ENCODE measurements at regions not wholly inside any gene's neighbourhood (a gene's known extent, or its start where the extent isn't known, plus 50 kb on each side); places are given as distances from the start of the nearest gene placed in this dataset.
"Not testable (repeated sequence)": the region's sequence is repeated elsewhere in the genome, so short reads cannot be mapped to it uniquely, and the experiment has no call there.

DNA sequence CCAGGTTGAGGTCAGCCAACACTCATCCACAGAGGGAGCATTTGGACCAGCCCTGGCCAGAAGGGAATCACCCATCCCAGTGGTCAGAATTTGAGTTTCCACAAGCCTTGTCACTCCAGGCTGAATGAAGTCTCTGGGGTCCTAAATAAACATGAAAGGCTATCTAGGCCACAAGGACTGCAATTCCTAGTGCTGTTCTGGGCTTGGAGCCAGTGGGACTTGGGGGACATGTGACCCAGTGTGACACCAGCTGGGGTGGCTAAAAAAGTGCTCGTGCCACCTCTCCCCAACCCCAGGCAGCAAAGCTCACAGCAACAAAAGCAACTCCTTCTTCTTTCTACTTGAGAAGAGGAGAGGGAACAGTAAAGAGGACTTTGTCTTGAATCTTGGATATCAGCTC, 91.7 kb downstream of the MDH1 start:
- no peak for DNase-seq (ENCODE audit: low read depth)
- in situ Hi-C loops (cut with HindIII; ENCODE audit: low pct_unique_long_range_greater_than_20kb, low sequenced_read_pairs), result no loop called here

DNA sequence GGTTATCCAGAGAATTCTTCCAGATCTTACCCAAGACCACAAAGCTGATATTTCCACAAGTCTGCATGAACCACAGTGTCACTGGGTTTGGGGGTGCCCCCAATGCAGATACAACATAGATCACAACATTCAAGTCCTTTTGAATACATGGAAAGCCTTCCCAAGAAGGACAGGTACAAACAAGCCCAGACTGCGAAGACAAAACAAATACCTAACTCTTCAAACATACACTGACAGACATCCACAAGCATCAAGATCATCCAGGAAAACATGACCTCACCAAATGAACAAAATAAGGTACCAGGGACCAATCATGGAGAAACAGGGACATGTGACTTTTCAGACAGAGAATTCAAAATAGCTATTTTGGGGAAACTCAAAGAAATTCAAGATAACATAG, 93.1 kb downstream of the MDH1 start:
- no peak for DNase-seq (ENCODE audit: low read depth)
- in situ Hi-C loops (cut with HindIII; ENCODE audit: low pct_unique_long_range_greater_than_20kb, low sequenced_read_pairs), result no loop called here

GRCh38 chr2:63692002-63692606, 103.3 kb downstream of the MDH1 start:
- DNase-seq (ENCODE audit: low read depth), result peak; percentile 31
- in situ Hi-C loops (cut with HindIII; ENCODE audit: low pct_unique_long_range_greater_than_20kb, low sequenced_read_pairs), result no loop called here

GRCh38 chr2:63695583-63695982, 106.8 kb downstream of the MDH1 start:
- in situ Hi-C loops (cut with HindIII; ENCODE audit: low pct_unique_long_range_greater_than_20kb, low sequenced_read_pairs), result no loop called here
- no peak for DNase-seq (ENCODE audit: low read depth)

- DNase-seq (ENCODE audit: low read depth), result no peak
- in situ Hi-C loops (cut with HindIII; ENCODE audit: low pct_unique_long_range_greater_than_20kb, low sequenced_read_pairs), result no loop called here
Observed at GRCh38 chr2:63696496-63696895, 107.7 kb downstream of the MDH1 start.

DNA sequence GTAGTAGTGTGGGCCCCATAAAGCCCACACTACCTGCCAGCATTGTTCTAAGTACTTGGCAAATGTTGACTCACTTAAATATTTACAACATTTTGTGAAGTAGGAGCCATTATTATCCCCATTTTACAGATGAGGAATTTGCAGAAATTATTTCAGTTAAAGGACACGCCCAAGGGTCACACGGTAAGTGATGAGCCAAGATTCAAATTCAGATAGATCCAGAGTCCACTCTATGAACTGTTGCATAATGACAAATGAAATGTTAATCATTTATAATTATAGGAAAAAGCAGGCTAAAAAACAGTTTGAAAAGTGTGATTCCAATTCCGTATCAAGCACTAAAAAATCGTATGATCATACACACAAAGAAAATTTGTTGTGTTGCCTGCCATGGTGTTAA, 108.4 kb downstream of the MDH1 start:
- in situ Hi-C loops (cut with HindIII; ENCODE audit: low pct_unique_long_range_greater_than_20kb, low sequenced_read_pairs), result no loop called here
- DNase-seq (ENCODE audit: low read depth), result no peak

- in situ Hi-C loops (cut with HindIII; ENCODE audit: low pct_unique_long_range_greater_than_20kb, low sequenced_read_pairs), result no loop called here
- peak; percentile 67 for DNase-seq (ENCODE audit: low read depth)
Observed at GRCh38 chr2:63698786-63699548, 110.2 kb downstream of the MDH1 start.

DNA sequence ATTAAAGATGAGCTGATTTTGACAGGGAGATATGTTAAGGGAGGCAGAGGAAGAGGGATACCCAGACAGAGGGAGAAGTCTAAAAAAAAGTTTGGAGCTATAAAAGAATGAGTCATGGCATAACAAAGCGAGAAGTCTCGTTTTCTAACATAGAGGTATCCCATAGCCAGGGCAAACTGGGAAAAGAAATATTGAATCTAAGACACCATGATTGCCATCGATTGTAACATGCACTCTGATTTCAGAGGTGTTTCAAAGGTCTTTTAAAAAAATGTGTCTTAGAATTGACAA, 110.7 kb downstream of the MDH1 start:
- in situ Hi-C loops (cut with HindIII; ENCODE audit: low pct_unique_long_range_greater_than_20kb, low sequenced_read_pairs), result no loop called here
- no peak for DNase-seq (ENCODE audit: low read depth)

GRCh38 chr2:63700271-63700670, 111.5 kb downstream of the MDH1 start:
- in situ Hi-C loops (cut with HindIII; ENCODE audit: low pct_unique_long_range_greater_than_20kb, low sequenced_read_pairs), result no loop called here
- DNase-seq (ENCODE audit: low read depth), result no peak

- no peak for DNase-seq (ENCODE audit: low read depth)
- in situ Hi-C loops (cut with HindIII; ENCODE audit: low pct_unique_long_range_greater_than_20kb, low sequenced_read_pairs), result no loop called here
Observed at GRCh38 chr2:63701406-63701805, 112.6 kb downstream of the MDH1 start.

DNA sequence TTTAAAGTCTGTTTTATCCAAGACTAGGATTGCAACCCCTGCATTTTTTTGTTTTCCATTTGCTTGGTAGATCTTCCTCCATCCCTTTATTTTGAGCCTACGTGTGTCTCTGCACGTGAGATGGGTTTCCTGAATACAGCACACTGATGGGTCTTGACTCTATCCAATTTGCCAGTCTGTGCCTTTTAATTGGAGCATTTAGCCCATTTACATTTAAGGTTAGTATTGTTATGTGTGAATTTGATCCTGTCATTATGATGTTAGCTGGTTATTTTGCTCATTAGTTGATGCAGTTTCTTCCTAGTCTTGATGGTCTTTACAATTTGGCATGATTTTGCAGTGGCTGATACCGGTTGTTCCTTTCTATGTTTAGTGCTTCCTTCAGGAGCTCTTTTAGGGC, 117.3 kb downstream of the MDH1 start:
- in situ Hi-C loops (cut with HindIII; ENCODE audit: low pct_unique_long_range_greater_than_20kb, low sequenced_read_pairs); DNase-seq (ENCODE audit: low read depth): not testable (repeated sequence)

DNA sequence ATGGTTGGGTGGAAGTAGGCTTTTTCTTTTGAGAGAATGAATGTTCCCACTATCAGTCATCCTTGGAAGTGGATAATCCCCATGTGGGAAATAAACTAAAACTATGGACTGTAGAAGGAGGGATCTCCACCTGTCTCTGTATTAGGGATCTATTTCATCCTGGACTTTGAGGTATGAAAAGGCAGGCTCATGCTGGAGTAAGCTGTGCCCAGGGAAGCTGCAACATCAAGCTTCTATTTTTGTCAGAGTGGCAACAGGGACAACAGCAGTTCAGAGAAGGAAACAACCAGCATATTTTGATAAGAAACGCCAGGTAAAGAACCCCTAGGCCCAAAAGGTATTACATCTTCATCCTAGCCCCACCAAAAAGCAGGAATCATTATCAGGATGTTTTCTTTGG, 122.0 kb downstream of the MDH1 start:
- no peak for DNase-seq (ENCODE audit: low read depth)
- in situ Hi-C loops (cut with HindIII; ENCODE audit: low pct_unique_long_range_greater_than_20kb, low sequenced_read_pairs), result no loop called here

DNA sequence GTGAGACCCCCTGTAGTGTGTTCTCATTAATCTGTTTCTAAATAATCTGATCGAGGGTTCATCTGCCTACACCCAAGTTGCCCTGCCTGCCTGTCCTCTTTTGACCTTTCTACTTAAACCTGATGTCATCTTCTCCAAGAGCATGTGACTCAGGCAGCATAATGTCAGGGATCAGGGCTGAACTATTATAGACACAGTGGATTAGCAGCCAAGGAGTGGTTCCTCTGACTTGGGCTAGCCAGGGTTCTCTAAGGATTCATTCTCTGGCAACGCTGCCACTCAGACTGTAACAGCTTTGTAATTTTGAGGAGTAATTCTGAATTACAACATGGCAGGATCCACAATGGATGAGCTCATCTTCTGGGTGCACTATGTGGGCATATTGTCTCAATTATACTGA, 124.0 kb downstream of the MDH1 start:
- in situ Hi-C loops (cut with HindIII; ENCODE audit: low pct_unique_long_range_greater_than_20kb, low sequenced_read_pairs), result no loop called here
- no peak for DNase-seq (ENCODE audit: low read depth)

GRCh38 chr2:63716146-63716545, 125.5 kb upstream of the UGP2 start:
- no peak for DNase-seq (ENCODE audit: low read depth)
- in situ Hi-C loops (cut with HindIII; ENCODE audit: low pct_unique_long_range_greater_than_20kb, low sequenced_read_pairs), result no loop called here

DNA sequence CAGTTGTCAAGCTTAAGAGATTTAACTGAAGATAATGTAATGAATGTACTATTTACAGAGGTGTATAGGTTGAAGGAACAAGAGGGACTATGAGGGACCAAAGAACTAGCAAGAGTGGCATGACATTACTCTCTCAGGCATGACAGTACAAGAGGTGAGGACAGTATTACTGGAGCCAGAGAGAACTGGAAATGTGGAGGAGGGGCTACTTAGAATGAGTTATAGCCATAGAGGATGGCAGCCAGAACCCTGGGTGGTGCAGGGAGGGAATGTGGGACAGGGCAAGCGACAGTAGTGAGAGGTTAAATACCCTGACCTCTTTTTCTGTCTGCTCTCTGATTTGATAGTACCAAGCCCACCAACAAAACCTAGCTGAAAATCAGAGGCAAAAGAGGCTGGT, 122.6 kb upstream of the UGP2 start:
- no peak for DNase-seq (ENCODE audit: low read depth)
- in situ Hi-C loops (cut with HindIII; ENCODE audit: low pct_unique_long_range_greater_than_20kb, low sequenced_read_pairs), result no loop called here

DNA sequence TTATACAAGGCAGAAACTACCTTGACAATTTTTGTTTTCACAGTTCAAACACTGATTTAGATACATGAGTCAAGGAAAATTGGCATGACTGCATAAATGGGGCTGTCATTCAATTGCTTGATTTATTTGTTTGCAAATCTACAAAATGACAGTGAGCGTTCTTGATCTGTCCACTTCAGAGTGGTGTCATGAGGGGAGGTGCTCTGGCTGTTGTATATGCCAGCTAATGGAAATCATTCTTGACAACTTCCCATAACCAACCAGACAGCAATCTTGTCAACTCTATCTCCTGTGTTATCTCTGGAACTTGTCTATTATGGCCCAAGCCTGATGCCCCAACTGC, 120.6 kb upstream of the UGP2 start:
- in situ Hi-C loops (cut with HindIII; ENCODE audit: low pct_unique_long_range_greater_than_20kb, low sequenced_read_pairs), result no loop called here

DNA sequence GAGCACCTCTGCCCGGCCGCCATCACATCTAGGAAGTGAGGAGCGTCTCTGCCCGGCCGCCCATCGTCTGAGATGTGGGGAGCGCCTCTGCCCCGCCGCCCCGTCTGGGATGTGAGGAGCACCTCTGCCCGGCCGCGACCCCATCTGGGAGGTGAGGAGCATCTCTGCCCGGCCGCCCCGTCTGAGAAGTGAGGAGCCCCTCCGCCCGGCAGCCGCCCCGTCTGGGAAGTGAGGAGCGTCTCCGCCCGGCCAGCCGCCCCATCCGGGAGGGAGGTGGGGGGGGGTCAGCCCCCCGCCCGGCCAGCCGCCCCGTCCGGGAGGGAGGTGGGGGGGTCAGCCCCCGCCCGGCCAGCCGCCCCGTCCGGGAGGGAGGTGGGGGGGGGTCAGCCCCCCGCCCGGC, 119.4 kb upstream of the UGP2 start:
- DNase-seq (ENCODE audit: low read depth); in situ Hi-C loops (cut with HindIII; ENCODE audit: low pct_unique_long_range_greater_than_20kb, low sequenced_read_pairs): not testable (repeated sequence)

More for the DNA sequence above, 120.6 kb upstream of the UGP2 start:
- DNase-seq (ENCODE audit: low read depth), result no peak

DNA sequence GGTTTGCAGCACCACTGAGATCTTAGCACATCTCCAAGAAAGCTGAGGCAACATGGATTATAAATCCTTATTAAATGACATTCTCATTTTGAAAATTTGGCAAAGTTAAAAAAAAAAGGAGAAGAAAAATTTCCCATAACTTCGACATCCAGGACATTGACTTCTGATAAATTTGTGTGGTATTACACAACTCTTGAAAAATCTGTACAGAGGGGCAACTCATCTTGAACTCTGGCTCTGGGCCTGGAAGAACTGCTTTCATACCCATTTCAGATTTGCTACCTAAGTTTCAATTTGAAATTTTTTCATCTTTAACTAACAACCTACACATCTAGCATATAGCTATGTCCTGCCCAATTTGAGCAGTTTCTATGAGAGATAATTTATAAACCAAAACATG, 118.0 kb upstream of the UGP2 start:
- DNase-seq (ENCODE audit: low read depth), result no peak
- in situ Hi-C loops (cut with HindIII; ENCODE audit: low pct_unique_long_range_greater_than_20kb, low sequenced_read_pairs), result no loop called here

DNA sequence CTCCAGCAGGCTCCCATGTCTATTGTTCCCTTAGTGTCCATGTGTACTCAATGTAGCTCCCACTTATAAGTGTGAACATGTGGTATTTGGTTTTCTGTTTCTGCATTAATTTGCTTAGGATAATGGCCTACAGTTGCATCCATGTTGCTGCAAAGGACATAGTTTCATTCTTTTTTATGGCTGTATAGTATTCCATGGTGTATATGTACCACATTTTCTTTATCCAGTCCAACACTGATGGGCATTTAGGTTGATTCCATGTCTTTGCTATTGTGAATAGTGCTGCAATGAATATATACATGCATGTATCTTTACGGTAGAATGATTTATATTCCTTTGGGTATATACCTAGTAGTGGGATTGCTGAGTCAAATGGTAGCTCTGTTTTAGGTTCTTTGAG, 116.5 kb upstream of the UGP2 start:
- DNase-seq (ENCODE audit: low read depth); in situ Hi-C loops (cut with HindIII; ENCODE audit: low pct_unique_long_range_greater_than_20kb, low sequenced_read_pairs): not testable (repeated sequence)

DNA sequence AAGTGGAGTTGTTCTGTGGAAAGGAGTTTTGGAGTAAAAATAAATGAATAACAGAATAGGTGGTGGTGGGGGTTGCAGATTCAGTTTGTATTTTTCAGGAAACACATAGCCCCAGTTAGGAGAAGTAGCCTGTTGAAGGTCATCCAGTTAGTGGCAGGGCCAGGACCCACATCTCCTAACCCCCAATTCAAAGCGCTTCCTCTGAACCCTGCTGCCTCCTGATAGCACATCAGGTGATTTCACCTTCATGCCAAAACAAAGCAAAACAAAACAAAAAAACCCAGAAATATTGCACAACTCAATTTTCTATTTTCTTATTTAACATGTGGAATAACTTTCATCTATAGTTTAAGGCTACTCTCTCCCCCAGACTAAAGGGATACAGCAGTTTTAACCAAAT, 112.3 kb upstream of the UGP2 start:
- DNase-seq (ENCODE audit: low read depth), result no peak

More for the DNA sequence above, 112.3 kb upstream of the UGP2 start:
- in situ Hi-C loops (cut with HindIII; ENCODE audit: low pct_unique_long_range_greater_than_20kb, low sequenced_read_pairs), result no loop called here
